ENCODE measurements at regions not wholly inside any gene's neighbourhood (a gene's known extent, or its start where the extent isn't known, plus 50 kb on each side); places are given as distances from the start of the nearest gene placed in this dataset.
"Not testable (repeated sequence)": the region's sequence is repeated elsewhere in the genome, so short reads cannot be mapped to it uniquely, and the experiment has no call there.

- no peak for TF ChIP-seq CTCF (IDR thresholded peaks at IDR 0.05; ENCODE audit: insufficient read depth, missing control alignments)
- DNase-seq (ENCODE audit: insufficient read length, low spot score) (no peak), FAIRE-seq (no peak)
Measured at GRCh38 chr1:38773483-38773882, 86.1 kb downstream of the RRAGC start.

- DNase-seq (ENCODE audit: insufficient read length, low spot score) (no peak), FAIRE-seq (no peak)
- TF ChIP-seq CTCF (IDR thresholded peaks at IDR 0.05; ENCODE audit: insufficient read depth, missing control alignments): no peak
Measured at GRCh38 chr1:38772953-38773352, 86.6 kb downstream of the RRAGC start.

GRCh38 chr1:38772026-38772425 is 87.5 kb downstream of the RRAGC start:
- no peak for FAIRE-seq
- no peak for DNase-seq (ENCODE audit: insufficient read length, low spot score)
- no peak for TF ChIP-seq CTCF (IDR thresholded peaks at IDR 0.05; ENCODE audit: insufficient read depth, missing control alignments)

GRCh38 chr1:38770516-38771173 is 88.9 kb downstream of the RRAGC start:
- not testable (repeated sequence) for FAIRE-seq; DNase-seq (ENCODE audit: insufficient read length, low spot score)

- TF ChIP-seq CTCF (IDR thresholded peaks at IDR 0.05; ENCODE audit: insufficient read depth, missing control alignments): no peak
- FAIRE-seq: no peak
- DNase-seq (ENCODE audit: insufficient read length, low spot score): no peak
Measured at GRCh38 chr1:38766125-38766524, 93.4 kb downstream of the RRAGC start.

- no peak for TF ChIP-seq CTCF (IDR thresholded peaks at IDR 0.05; ENCODE audit: insufficient read depth, missing control alignments)
- DNase-seq (ENCODE audit: insufficient read length, low spot score) (no peak), FAIRE-seq (no peak)
Measured at GRCh38 chr1:38763121-38763520, 96.5 kb downstream of the RRAGC start.

- TF ChIP-seq CTCF (IDR thresholded peaks at IDR 0.05; ENCODE audit: insufficient read depth, missing control alignments): no peak
- no peak for DNase-seq (ENCODE audit: insufficient read length, low spot score)
- FAIRE-seq: no peak
Measured at GRCh38 chr1:38760562-38760961, 99.0 kb downstream of the RRAGC start.

GRCh38 chr1:38758820-38759219 is 100.8 kb downstream of the RRAGC start:
- DNase-seq (ENCODE audit: insufficient read length, low spot score) (no peak), FAIRE-seq (no peak)
- no peak for TF ChIP-seq CTCF (IDR thresholded peaks at IDR 0.05; ENCODE audit: insufficient read depth, missing control alignments)

Data from D721Med (cell line).